Activated CD4-positive, alpha-beta T cell treated with anti-CD3 and anti-CD28 coated beads for 24 hours (primary cell): ENCODE measurements at regions not wholly inside any gene's neighbourhood (a gene's known extent, or its start where the extent isn't known, plus 50 kb on each side); places are given as distances from the start of the nearest gene placed in this dataset.

Experiments used
- DNase-seq, 2 donors: peaks; one replicate each; pipeline ENCODE4 v3.0.0-alpha.2; 2020; ENCODE audit warnings: low read depth in 2 of 2

- no peak for DNase-seq
Observed at GRCh38 chr21:27196651-27197050, 229.8 kb upstream of the ADAMTS5 start.

GRCh38 chr21:27192281-27192949 lies 225.5 kb upstream of the ADAMTS5 start:
- DNase-seq, result no peak

DNA sequence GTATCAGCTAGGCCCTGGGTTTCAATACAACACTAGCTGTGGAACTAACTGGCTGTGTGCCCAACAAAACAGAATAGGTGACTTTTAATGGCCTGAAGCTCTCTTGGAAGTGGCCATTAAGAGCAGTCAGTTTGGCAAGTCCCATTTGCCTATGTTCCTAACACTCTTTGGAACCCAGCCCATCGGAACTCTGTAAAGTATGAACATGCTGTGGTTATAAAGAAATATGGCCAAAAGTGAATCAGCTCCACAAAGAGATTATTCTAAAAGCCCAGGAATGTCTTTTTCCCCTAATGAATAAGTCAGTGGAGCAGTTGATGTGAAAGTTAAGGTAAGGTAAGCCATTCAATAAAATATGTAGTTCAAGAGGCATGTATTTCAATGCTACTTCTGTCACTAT lies 223.7 kb upstream of the ADAMTS5 start:
- DNase-seq, result no peak

DNA sequence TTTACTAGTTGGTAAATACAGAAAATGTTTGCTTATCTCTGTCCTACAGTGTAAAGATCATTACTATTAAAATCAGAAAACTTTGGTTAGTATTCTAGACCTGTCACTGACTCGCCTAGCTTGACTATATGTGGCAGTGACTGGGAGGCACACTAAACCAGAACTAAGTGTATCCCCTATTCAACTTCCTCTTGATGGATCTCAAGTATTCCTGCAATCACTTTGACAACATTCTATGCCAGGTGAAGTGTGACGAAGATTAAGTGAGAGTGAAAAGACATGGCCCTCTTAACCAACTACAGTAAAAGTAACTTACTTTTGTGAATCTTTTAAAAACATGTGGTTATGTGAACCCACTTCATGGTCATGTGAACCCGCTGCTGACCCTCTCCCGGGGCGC lies 223.0 kb upstream of the ADAMTS5 start:
- DNase-seq, result no peak

DNA sequence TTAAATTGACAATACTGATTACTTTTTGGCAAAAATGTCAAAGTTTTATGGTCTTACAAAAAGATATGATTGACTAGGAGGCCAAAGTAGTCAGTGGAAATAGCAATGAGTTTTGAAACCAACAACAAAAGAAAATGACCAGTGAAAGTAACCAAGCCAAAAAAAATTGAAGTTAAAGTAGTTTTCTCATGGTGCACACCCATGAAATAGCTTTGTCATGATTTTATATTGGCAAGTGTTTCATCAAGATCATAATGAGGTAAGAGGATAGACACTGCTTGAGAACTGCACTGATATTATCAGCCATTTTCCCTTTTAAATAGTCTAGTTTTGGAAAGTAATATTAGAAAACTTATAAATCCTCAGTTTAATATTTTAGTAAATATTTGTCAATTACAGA lies 206.2 kb upstream of the ADAMTS5 start:
- DNase-seq, result no peak

GRCh38 chr21:27171707-27172106 lies 204.8 kb upstream of the ADAMTS5 start:
- DNase-seq, result no peak

- DNase-seq, result no peak
Observed at GRCh38 chr21:27168084-27168483, 201.2 kb upstream of the ADAMTS5 start.

DNA sequence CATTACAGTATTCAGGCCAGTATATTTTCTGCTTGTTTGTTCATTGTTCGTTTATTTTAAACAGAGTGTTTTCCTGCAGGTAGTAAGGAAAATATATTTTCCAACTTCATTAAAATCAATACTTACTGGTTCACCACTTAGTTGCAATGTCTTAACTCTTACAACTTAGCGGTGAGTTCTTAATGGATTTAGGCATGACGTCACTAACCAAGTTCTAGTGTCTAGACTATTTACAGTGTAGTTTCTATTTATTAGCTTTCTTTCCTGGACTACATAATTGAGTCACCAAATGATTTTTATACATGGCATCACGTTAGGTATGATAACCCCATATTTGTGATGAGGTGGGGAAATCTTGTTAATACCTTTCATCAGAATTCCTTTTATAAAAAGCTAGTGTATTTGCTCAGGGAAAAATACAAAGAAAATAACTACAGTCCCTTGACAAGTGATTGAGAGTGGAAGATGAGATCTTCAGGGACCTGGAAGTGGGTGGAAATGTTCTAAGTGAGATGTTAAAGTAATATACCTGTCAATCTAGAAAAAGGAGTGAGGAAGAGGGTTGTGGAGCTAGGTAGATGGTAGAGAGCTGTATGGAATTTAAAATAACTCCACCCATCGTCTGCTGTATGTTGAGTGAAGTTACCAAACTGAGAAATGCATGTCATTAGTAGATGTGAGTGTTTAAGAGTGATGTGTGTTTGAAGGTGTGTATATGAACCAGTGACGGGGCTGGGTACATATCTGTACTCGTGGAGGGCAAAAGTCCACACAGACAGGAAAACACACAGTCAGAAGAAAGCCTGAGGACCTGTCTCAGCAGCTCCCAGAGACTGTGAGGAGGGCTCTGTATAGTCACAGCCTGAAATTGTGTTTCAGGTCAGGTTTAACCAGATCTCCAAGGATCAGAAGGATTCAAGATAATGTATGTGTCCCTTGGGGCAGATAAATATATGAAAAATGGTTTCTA lies 197.6 kb upstream of the ADAMTS5 start:
- no peak for DNase-seq

DNA sequence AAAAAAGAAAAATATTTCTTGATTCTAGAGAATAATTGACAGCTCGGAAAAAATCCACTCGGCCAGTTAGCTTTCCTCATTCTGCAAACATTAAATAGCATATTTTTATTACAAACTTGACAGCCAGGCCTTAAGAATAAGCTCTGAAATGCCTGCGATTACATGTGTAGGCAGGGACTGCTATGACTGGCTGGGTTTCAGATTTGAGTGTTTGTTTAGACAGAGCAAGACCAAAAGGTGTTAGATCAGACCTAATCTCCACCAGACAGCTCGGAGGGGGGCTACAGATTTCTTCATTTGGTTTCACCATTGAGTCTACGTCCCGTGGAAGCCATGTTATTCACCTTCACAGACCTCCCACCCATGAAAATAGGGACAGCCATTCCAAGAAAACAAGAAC lies 192.1 kb upstream of the ADAMTS5 start:
- no peak for DNase-seq

DNA sequence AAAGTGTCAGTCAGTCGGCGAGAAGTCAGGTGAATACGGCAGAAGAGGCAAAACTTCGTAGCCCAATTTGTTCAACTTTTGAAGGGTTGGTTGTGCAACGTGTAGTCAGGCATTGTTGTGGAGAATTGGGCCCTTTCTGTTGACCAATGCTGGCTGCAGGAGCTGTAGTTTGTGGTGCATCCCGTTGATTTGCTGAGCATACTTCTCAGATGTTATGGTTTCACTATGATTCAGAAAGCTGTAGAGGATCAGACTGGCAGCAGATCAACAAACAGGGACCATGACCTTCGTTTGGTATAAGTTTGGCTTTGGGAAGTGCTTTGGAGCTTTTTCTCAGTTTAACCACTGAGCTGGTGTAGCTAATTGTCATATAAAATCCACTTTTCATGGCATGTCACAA lies 190.2 kb upstream of the ADAMTS5 start:
- no peak for DNase-seq

GRCh38 chr21:27156666-27157065 lies 189.8 kb upstream of the ADAMTS5 start:
- no peak for DNase-seq

- no peak for DNase-seq
Observed at GRCh38 chr21:27155130-27155500, 188.2 kb upstream of the ADAMTS5 start.

- DNase-seq, result no peak
Observed at GRCh38 chr21:27154451-27155129, 187.7 kb upstream of the ADAMTS5 start.

GRCh38 chr21:27152996-27153395 lies 186.1 kb upstream of the ADAMTS5 start:
- DNase-seq, result no peak

- no peak for DNase-seq
Observed at GRCh38 chr21:27149034-27149433, 182.1 kb upstream of the ADAMTS5 start.

DNA sequence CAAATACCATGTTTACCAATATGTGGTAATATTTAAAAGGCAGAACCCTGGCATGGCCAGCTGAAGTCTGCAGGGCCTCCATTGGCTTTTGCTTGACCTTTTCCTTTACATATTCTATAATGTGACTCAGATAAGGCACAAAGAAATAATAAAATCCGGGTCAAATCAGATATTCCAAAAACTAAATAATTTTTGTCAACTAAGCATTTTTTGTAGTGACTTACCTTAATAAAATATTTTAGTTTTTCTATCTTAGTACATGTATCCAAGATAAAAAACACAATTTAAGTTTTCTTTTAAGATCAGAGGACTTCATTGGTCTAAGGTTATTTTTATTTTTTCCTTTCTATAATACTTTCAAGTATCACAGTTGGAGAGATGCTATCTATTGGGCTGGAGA lies 179.4 kb upstream of the ADAMTS5 start:
- no peak for DNase-seq

GRCh38 chr21:27145134-27145798 lies 178.4 kb upstream of the ADAMTS5 start:
- DNase-seq, result no peak

GRCh38 chr21:27143476-27143875 lies 176.6 kb upstream of the ADAMTS5 start:
- DNase-seq, result no peak

GRCh38 chr21:27139526-27139925 lies 172.6 kb upstream of the ADAMTS5 start:
- DNase-seq, result no peak

DNA sequence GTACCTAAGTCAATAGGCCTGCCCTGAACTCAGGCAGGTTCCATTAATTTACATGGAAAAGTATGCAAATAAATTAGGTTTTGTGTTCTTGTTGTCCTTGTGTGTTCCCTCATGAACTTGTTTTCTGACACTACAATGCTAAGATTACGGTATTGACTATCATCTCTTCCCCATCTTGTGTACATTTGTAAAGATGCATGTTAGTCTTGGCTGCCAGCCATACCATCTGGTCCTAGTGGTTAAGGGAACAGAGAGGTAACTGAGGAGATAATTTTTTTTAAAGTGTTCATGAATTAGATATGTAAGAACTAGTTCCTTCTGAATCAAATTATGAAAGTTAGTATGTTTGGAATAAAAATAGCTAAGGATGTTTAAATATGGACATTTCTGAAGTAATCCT lies 167.6 kb upstream of the ADAMTS5 start:
- no peak for DNase-seq

GRCh38 chr21:27132266-27132665 lies 165.4 kb upstream of the ADAMTS5 start:
- DNase-seq, result no peak

- no peak for DNase-seq
Observed at GRCh38 chr21:27130154-27130553, 163.3 kb upstream of the ADAMTS5 start.
